Activated CD4-positive, alpha-beta T cell treated with anti-CD3 and anti-CD28 coated beads, Interleukin-2, amount 10 ng/mL, durations not matched to agents 7 days and 5 days (primary cell): ENCODE measurements at regions not wholly inside any gene's neighbourhood (a gene's known extent, or its start where the extent isn't known, plus 50 kb on each side); places are given as distances from the start of the nearest gene placed in this dataset.
A peak's percentile ranks its signal among the peaks of the same experiment; 100 is the strongest.

Experiments
- CTCF ChIA-PET: fragments of 350-600 bp; sonication (Branson Sonifier 250); formaldehyde crosslinking; loops from one replicate; lab custom pipeline; 2021; ENCODE audit warnings: antibody characterized with exemption; lab: Charles Lee
- POLR2A ChIA-PET: fragments of 350-600 bp; sonication (Branson Sonifier 250); formaldehyde crosslinking; loops from one replicate; lab custom pipeline; 2021; ENCODE audit warnings: antibody characterized with exemption; lab: Charles Lee
- DNase-seq: peaks from one replicate; pipeline ENCODE4 v3.0.0-alpha.2; 2020
- H3K27ac Mint-ChIP-seq: one replicate; pipeline ENCODE4 v1.8.0; 2021; ENCODE audit warnings: mild to moderate bottlenecking, moderate library complexity, mixed read lengths
- H3K27me3 Mint-ChIP-seq: one replicate; pipeline ENCODE4 v1.8.0; 2021; ENCODE audit warnings: mixed read lengths
- H3K36me3 Mint-ChIP-seq: one replicate; pipeline ENCODE4 v1.8.0; 2021; ENCODE audit warnings: low read depth, mixed read lengths
- H3K4me1 Mint-ChIP-seq: one replicate; pipeline ENCODE4 v1.8.0; 2021; ENCODE audit warnings: mixed read lengths
- H3K4me3 Mint-ChIP-seq: one replicate; pipeline ENCODE4 v1.8.0; 2021; ENCODE audit warnings: mild to moderate bottlenecking, moderate library complexity, mixed read lengths
- H3K9me3 Mint-ChIP-seq: one replicate; pipeline ENCODE4 v1.8.0; 2021; ENCODE audit warnings: mixed read lengths

DNA sequence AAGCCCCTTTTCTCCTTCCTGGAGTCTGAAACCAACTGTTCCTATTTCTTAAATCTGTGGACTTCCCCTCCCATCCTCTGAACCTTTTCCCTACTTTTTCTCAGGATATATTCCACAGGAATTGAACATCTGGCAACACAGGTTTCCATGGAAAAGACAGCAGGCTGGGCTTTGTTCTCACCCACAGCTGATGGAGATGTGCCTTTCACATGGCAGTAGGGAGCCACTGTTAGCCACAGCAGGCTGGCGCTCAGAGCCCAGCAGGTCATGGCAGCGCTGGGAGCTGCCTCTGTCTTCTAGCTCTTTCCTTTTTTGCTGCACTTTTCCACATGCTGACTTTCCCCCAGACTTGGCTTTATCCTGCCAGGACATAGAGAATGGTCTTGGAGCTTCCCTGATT, 116.4 kb upstream of the NLRP1 start:
- ChIA-PET POLR2A (no interaction called here), CTCF (interaction anchor here (0.6 kb wide), 1 partner anchor 66 kb away, joined by 5 read pairs; no protein-coding TSS in a partner anchor)
- Mint-ChIP-seq H3K9me3 (no peaks in the 10 kb centered on the region), H3K36me3 (no peaks in the 10 kb centered on the region), H3K27ac (no peak overlapping the region), H3K4me3 (no peak overlapping the region), H3K4me1 (no peaks in the 10 kb centered on the region), H3K27me3 (peaks cover 10% of the 10 kb centered on the region)
- no peak for DNase-seq

DNA sequence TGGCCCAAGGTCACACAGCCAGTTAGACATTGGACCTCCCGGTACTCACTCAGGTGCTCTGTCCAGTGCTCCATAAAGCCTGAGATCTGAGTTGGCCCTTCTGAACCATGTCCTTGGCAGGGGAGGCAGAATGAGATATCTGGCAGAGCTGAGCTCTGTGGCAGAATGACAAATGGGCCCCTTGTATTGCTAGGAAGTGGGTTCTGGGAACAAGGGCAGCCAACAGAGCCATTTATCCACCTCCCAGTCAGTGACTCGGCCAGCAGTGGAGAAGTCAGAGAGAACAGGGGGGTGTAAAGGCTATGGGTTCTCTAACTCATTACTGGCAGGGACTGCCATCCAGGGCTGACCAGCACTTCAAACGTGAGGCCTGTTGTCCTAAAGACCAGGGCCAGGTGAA, 117.1 kb upstream of the NLRP1 start:
- Mint-ChIP-seq H3K27ac (no peak overlapping the region), H3K4me1 (no peaks in the 10 kb centered on the region)
- CTCF ChIA-PET: interaction anchor here (0.6 kb wide), 1 partner anchor 66 kb away, joined by 5 read pairs; no protein-coding TSS in a partner anchor

GRCh38 chr17:5702951-5703510, 118.7 kb upstream of the NLRP1 start:
- H3K27me3 Mint-ChIP-seq: peaks cover 11% of the 10 kb centered on the region
- ChIA-PET POLR2A (no interaction called here), CTCF (interaction anchor here (0.9 kb wide), 1 partner anchor 51 kb away, joined by 4 read pairs; no protein-coding TSS in a partner anchor)
- H3K4me1 Mint-ChIP-seq: no peaks in the 10 kb centered on the region
- H3K9me3 Mint-ChIP-seq: no peaks in the 10 kb centered on the region
- H3K36me3 Mint-ChIP-seq: no peaks in the 10 kb centered on the region
- H3K27ac Mint-ChIP-seq: no peak overlapping the region
- no peak overlapping the region for H3K4me3 Mint-ChIP-seq
- no peak for DNase-seq

More for the DNA sequence above, 117.1 kb upstream of the NLRP1 start:
- POLR2A ChIA-PET: no interaction called here
- H3K4me3 Mint-ChIP-seq: no peak overlapping the region
- no peaks in the 10 kb centered on the region for H3K36me3 Mint-ChIP-seq
- no peaks in the 10 kb centered on the region for H3K9me3 Mint-ChIP-seq
- DNase-seq: no peak
- H3K27me3 Mint-ChIP-seq: peaks cover 10% of the 10 kb centered on the region

DNA sequence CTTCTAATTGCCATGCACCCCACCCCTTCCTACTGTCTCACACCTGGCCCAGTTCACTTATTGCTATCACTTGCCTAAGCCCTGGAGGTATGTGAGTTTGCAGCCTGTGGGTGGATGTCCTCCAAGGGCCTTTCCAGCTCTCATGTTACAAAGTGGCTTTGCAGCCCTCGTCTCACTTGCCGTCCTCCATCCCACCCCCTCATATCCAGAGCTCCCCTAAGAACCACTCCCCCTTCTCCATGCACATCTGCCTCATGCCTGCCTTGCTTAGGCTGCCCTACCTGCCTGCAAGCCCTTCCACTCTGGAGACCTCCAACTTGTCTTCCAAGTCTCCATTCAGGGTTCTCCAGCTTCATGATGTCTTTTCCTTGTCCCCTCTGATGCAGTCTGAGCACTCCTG, 119.4 kb upstream of the NLRP1 start:
- no peaks in the 10 kb centered on the region for H3K4me1 Mint-ChIP-seq
- CTCF ChIA-PET: interaction anchor here (0.9 to 1.2 kb wide), 2 partner anchors 52 to 118 kb away, joined by 3 to 4 read pairs; no protein-coding TSS in a partner anchor

GRCh38 chr17:5705081-5705875, 121.0 kb upstream of the NLRP1 start:
- H3K4me3 Mint-ChIP-seq: no peak overlapping the region
- DNase-seq: no peak
- CTCF ChIA-PET: interaction anchor here (0.7 kb wide), 1 partner anchor 114 kb away, joined by 3 read pairs; no protein-coding TSS in a partner anchor
- H3K4me1 Mint-ChIP-seq: no peaks in the 10 kb centered on the region
- POLR2A ChIA-PET: no interaction called here
- no peaks in the 10 kb centered on the region for H3K9me3 Mint-ChIP-seq
- H3K36me3 Mint-ChIP-seq: no peaks in the 10 kb centered on the region
- H3K27me3 Mint-ChIP-seq: peaks cover 13% of the 10 kb centered on the region
- no peak overlapping the region for H3K27ac Mint-ChIP-seq

More for the DNA sequence above, 119.4 kb upstream of the NLRP1 start:
- Mint-ChIP-seq H3K4me3 (no peak overlapping the region), H3K9me3 (no peaks in the 10 kb centered on the region), H3K27ac (no peak overlapping the region), H3K36me3 (no peaks in the 10 kb centered on the region), H3K27me3 (peaks cover 13% of the 10 kb centered on the region)
- POLR2A ChIA-PET: no interaction called here
- no peak for DNase-seq

GRCh38 chr17:5705876-5706576, 121.7 kb upstream of the NLRP1 start:
- DNase-seq: no peak
- Mint-ChIP-seq H3K4me3 (no peak overlapping the region), H3K27ac (no peak overlapping the region), H3K27me3 (peaks cover 16% of the 10 kb centered on the region), H3K9me3 (no peaks in the 10 kb centered on the region), H3K36me3 (no peaks in the 10 kb centered on the region), H3K4me1 (no peaks in the 10 kb centered on the region)
- POLR2A ChIA-PET: no interaction called here
- CTCF ChIA-PET: interaction anchor here (0.7 to 1.2 kb wide), 2 partner anchors 114 to 120 kb away, joined by 3 to 4 read pairs; no protein-coding TSS in a partner anchor

- POLR2A ChIA-PET: no interaction called here
- CTCF ChIA-PET: interaction anchor here (0.7 to 1.4 kb wide), 3 partner anchors 112 to 121 kb away, joined by 3 to 4 read pairs (median 3); no protein-coding TSS in a partner anchor
- H3K4me3 Mint-ChIP-seq: no peak overlapping the region
- H3K36me3 Mint-ChIP-seq: no peaks in the 10 kb centered on the region
- peaks cover 20% of the 10 kb centered on the region for H3K27me3 Mint-ChIP-seq
- H3K9me3 Mint-ChIP-seq: no peaks in the 10 kb centered on the region
- peak; percentile 53 for DNase-seq
- H3K4me1 Mint-ChIP-seq: no peaks in the 10 kb centered on the region
- H3K27ac Mint-ChIP-seq: no peak overlapping the region
Measured at GRCh38 chr17:5706577-5707210, 122.4 kb upstream of the NLRP1 start.

GRCh38 chr17:5707482-5707881, 123.2 kb upstream of the NLRP1 start:
- ChIA-PET CTCF (interaction anchor here (0.8 to 1.4 kb wide), 2 partner anchors 113 to 595 kb away, joined by 3 read pairs; no protein-coding TSS in a partner anchor), POLR2A (interaction anchor here (0.7 kb wide), 1 partner anchor 713 kb away, joined by 4 read pairs; no protein-coding TSS in a partner anchor)
- H3K4me3 Mint-ChIP-seq: no peak overlapping the region
- no peaks in the 10 kb centered on the region for H3K36me3 Mint-ChIP-seq
- H3K27ac Mint-ChIP-seq: no peak overlapping the region
- H3K9me3 Mint-ChIP-seq: no peaks in the 10 kb centered on the region
- DNase-seq: no peak
- H3K27me3 Mint-ChIP-seq: peaks cover 25% of the 10 kb centered on the region
- H3K4me1 Mint-ChIP-seq: no peaks in the 10 kb centered on the region

- H3K36me3 Mint-ChIP-seq: no peaks in the 10 kb centered on the region
- no peaks in the 10 kb centered on the region for H3K9me3 Mint-ChIP-seq
- no peak overlapping the region for H3K4me3 Mint-ChIP-seq
- no peak overlapping the region for H3K27ac Mint-ChIP-seq
- H3K27me3 Mint-ChIP-seq: peaks cover 25% of the 10 kb centered on the region
- H3K4me1 Mint-ChIP-seq: no peaks in the 10 kb centered on the region
- no peak for DNase-seq
- ChIA-PET CTCF (interaction anchor here (0.8 kb wide), 1 partner anchor 594 kb away, joined by 3 read pairs; no protein-coding TSS in a partner anchor), POLR2A (interaction anchor here (0.7 kb wide), 1 partner anchor 712 kb away, joined by 4 read pairs; no protein-coding TSS in a partner anchor)
Measured at GRCh38 chr17:5708344-5708743, 124.0 kb upstream of the NLRP1 start.

GRCh38 chr17:5711344-5711743, 127.0 kb upstream of the NLRP1 start:
- peaks cover 31% of the 10 kb centered on the region for H3K27me3 Mint-ChIP-seq
- no peaks in the 10 kb centered on the region for H3K4me1 Mint-ChIP-seq
- ChIA-PET CTCF (no interaction called here), POLR2A (no interaction called here)
- no peak for DNase-seq
- H3K9me3 Mint-ChIP-seq: no peaks in the 10 kb centered on the region
- no peaks in the 10 kb centered on the region for H3K36me3 Mint-ChIP-seq
- no peak overlapping the region for H3K4me3 Mint-ChIP-seq
- H3K27ac Mint-ChIP-seq: no peak overlapping the region

- H3K9me3 Mint-ChIP-seq: no peaks in the 10 kb centered on the region
- POLR2A ChIA-PET: no interaction called here
- CTCF ChIA-PET: no interaction called here
- no peak for DNase-seq
- no peaks in the 10 kb centered on the region for H3K36me3 Mint-ChIP-seq
- H3K27ac Mint-ChIP-seq: no peak overlapping the region
- H3K27me3 Mint-ChIP-seq: peaks cover 23% of the 10 kb centered on the region
- no peaks in the 10 kb centered on the region for H3K4me1 Mint-ChIP-seq
- H3K4me3 Mint-ChIP-seq: no peak overlapping the region
Measured at GRCh38 chr17:5714993-5715392, 130.7 kb upstream of the NLRP1 start.

DNA sequence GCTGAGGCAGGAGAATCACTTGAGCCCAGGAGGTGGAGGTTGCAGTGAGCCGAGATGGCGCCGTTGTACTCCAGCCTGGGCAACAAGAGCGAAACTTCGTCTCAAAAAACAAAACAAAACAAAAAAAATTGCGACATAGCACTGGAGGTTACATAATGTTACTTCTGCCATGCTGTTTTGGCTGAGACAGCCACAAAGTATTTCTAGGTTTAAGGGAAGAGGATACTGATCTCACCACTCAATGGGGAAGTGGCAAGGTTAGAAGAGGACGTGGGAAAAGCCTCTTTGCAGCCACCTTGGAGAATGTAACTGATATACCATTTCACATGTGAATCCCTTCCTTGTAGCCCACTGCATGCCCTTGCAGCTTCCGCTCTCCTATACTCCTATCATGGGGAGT, 131.2 kb upstream of the NLRP1 start:
- peaks cover 19% of the 10 kb centered on the region for H3K27me3 Mint-ChIP-seq

More for the DNA sequence above, 131.2 kb upstream of the NLRP1 start:
- Mint-ChIP-seq H3K4me3 (no peak overlapping the region), H3K9me3 (no peaks in the 10 kb centered on the region), H3K4me1 (no peaks in the 10 kb centered on the region), H3K36me3 (no peaks in the 10 kb centered on the region), H3K27ac (no peak overlapping the region)
- CTCF ChIA-PET: no interaction called here
- POLR2A ChIA-PET: no interaction called here
- no peak for DNase-seq
